ENCODE measurements at regions not wholly inside any gene's neighbourhood (a gene's known extent, or its start where the extent isn't known, plus 50 kb on each side); places are given as distances from the start of the nearest gene placed in this dataset.
A peak's percentile ranks its signal among the peaks of the same experiment; 100 is the strongest.
"Not testable (repeated sequence)": the region's sequence is repeated elsewhere in the genome, so short reads cannot be mapped to it uniquely, and the experiment has no call there.

GRCh38 chr13:90331974-90332373 is 1015.5 kb upstream of the MIR17HG start:
- no peak for DNase-seq (ENCODE audit: low read depth)

- DNase-seq (ENCODE audit: low read depth) = no peak
Measured at GRCh38 chr13:90336507-90336906, 1011.0 kb upstream of the MIR17HG start.

GRCh38 chr13:90341348-90341747 is 1006.1 kb upstream of the MIR17HG start:
- DNase-seq (ENCODE audit: low read depth) = not testable (repeated sequence)

- DNase-seq (ENCODE audit: low read depth) = not testable (repeated sequence)
Measured at GRCh38 chr13:90348477-90349136, 998.9 kb upstream of the MIR17HG start.

GRCh38 chr13:90352763-90353162 is 994.7 kb upstream of the MIR17HG start:
- no peak for DNase-seq (ENCODE audit: low read depth)

- no peak for DNase-seq (ENCODE audit: low read depth)
Measured at GRCh38 chr13:90355162-90355751, 992.2 kb upstream of the MIR17HG start.

GRCh38 chr13:90360785-90361184 is 986.7 kb upstream of the MIR17HG start:
- no peak for DNase-seq (ENCODE audit: low read depth)

- peak; percentile 43 for DNase-seq (ENCODE audit: low read depth)
Measured at GRCh38 chr13:90362707-90363106, 984.8 kb upstream of the MIR17HG start.

- DNase-seq (ENCODE audit: low read depth) = peak; percentile 51
Measured at GRCh38 chr13:90365130-90365529, 982.4 kb upstream of the MIR17HG start.

GRCh38 chr13:90374168-90374567 is 973.3 kb upstream of the MIR17HG start:
- no peak for DNase-seq (ENCODE audit: low read depth)

GRCh38 chr13:90375851-90376250 is 971.6 kb upstream of the MIR17HG start:
- DNase-seq (ENCODE audit: low read depth) = peak; percentile 7

GRCh38 chr13:90382425-90382824 is 965.1 kb upstream of the MIR17HG start:
- no peak for DNase-seq (ENCODE audit: low read depth)

- DNase-seq (ENCODE audit: low read depth) = no peak
Measured at GRCh38 chr13:90385781-90386489, 961.6 kb upstream of the MIR17HG start.

GRCh38 chr13:90388887-90389452 is 958.5 kb upstream of the MIR17HG start:
- DNase-seq (ENCODE audit: low read depth) = no peak

- no peak for DNase-seq (ENCODE audit: low read depth)
Measured at GRCh38 chr13:90389537-90389936, 958.0 kb upstream of the MIR17HG start.

GRCh38 chr13:90393408-90393807 is 954.1 kb upstream of the MIR17HG start:
- DNase-seq (ENCODE audit: low read depth) = no peak

- no peak for DNase-seq (ENCODE audit: low read depth)
Measured at GRCh38 chr13:90395348-90395747, 952.1 kb upstream of the MIR17HG start.

GRCh38 chr13:90395846-90396245 is 951.6 kb upstream of the MIR17HG start:
- no peak for DNase-seq (ENCODE audit: low read depth)

GRCh38 chr13:90396266-90396665 is 951.2 kb upstream of the MIR17HG start:
- no peak for DNase-seq (ENCODE audit: low read depth)

- no peak for DNase-seq (ENCODE audit: low read depth)
Measured at GRCh38 chr13:90397503-90397902, 950.0 kb upstream of the MIR17HG start.

GRCh38 chr13:90400372-90400771 is 947.1 kb upstream of the MIR17HG start:
- DNase-seq (ENCODE audit: low read depth) = no peak

- DNase-seq (ENCODE audit: low read depth) = no peak
Measured at GRCh38 chr13:90401150-90401549, 946.3 kb upstream of the MIR17HG start.

GRCh38 chr13:90402102-90402501 is 945.4 kb upstream of the MIR17HG start:
- DNase-seq (ENCODE audit: low read depth) = no peak

Measured in amniotic epithelial cell (primary cell).